GM10266 (cell line): ENCODE measurements at regions not wholly inside any gene's neighbourhood (a gene's known extent, or its start where the extent isn't known, plus 50 kb on each side); places are given as distances from the start of the nearest gene placed in this dataset.

Experiments used
- DNase-seq: peaks from one replicate; pipeline ENCODE4 v3.0.0; 2012; ENCODE audit errors: extremely low spot score
- CTCF ChIP-seq: IDR thresholded peaks from 2 replicates; pipeline ENCODE4 v1.5.1; 2012; ENCODE audit warnings: mild to moderate bottlenecking, low read depth; ENCODE audit not compliant: control insufficient read depth, insufficient read depth; ENCODE audit errors: missing control alignments

- no peak for TF ChIP-seq CTCF
- DNase-seq: no peak
These were observed 190.8 kb upstream of the SLC8A1 start for GRCh38 chr2:40642726-40643125.

- no peak for TF ChIP-seq CTCF
- no peak for DNase-seq
These were observed 194.8 kb upstream of the SLC8A1 start for GRCh38 chr2:40646642-40647041.

- no peak for TF ChIP-seq CTCF
These were observed 200.3 kb upstream of the SLC8A1 start for GRCh38 chr2:40652155-40652554.

GRCh38 chr2:40653829-40654228, 201.9 kb upstream of the SLC8A1 start:
- no peak for DNase-seq
- no peak for TF ChIP-seq CTCF

More at GRCh38 chr2:40652155-40652554, 200.3 kb upstream of the SLC8A1 start:
- no peak for DNase-seq

GRCh38 chr2:40654346-40654745, 202.5 kb upstream of the SLC8A1 start:
- TF ChIP-seq CTCF: no peak

GRCh38 chr2:40658941-40659340, 207.1 kb upstream of the SLC8A1 start:
- no peak for DNase-seq
- TF ChIP-seq CTCF: no peak

More at GRCh38 chr2:40654346-40654745, 202.5 kb upstream of the SLC8A1 start:
- no peak for DNase-seq

- no peak for TF ChIP-seq CTCF
- DNase-seq: no peak
These were observed 213.8 kb upstream of the SLC8A1 start for GRCh38 chr2:40665493-40666232.
